Coronary artery (tissue), 2 donors: ENCODE measurements at regions not wholly inside any gene's neighbourhood (a gene's known extent, or its start where the extent isn't known, plus 50 kb on each side); places are given as distances from the start of the nearest gene placed in this dataset.
"Not testable (repeated sequence)": the region's sequence is repeated elsewhere in the genome, so short reads cannot be mapped to it uniquely, and the experiment has no call there.

Source experiments
- DNase-seq: peaks from one replicate; pipeline ENCODE4 v3.0.0-alpha.2; 2017; ENCODE audit warnings: low spot score
- H3K27ac ChIP-seq, 2 donors: fragments of 200-600 bp; sonication (generic); one replicate each; pipeline ENCODE4 v1.5.1; 2016 to 2019
- H3K4me3 ChIP-seq: fragments of 200-600 bp; sonication (generic); 2 replicates; pipeline ENCODE4 v1.5.1; 2016; ENCODE audit warnings: mild to moderate bottlenecking, moderate library complexity
- CTCF ChIP-seq: fragments of 200-600 bp; sonication (generic); IDR thresholded peaks from one replicate; pipeline ENCODE4 v1.5.1; 2019; ENCODE audit warnings: antibody characterized with exemption

GRCh38 chr9:61668846-61669245 lies 479.0 kb downstream of the SPATA31A7 start:
- peak; percentile 26 for DNase-seq
- TF ChIP-seq CTCF, result no peak
- H3K27ac ChIP-seq, result no peak overlapping the region
- no peak overlapping the region for H3K4me3 ChIP-seq

- no peak for TF ChIP-seq CTCF
- H3K27ac ChIP-seq, result no peak overlapping the region
- no peak overlapping the region for H3K4me3 ChIP-seq
- DNase-seq, result peak; percentile 40
These were observed 479.5 kb downstream of the SPATA31A7 start for GRCh38 chr9:61669352-61669751.

- not testable (repeated sequence) for H3K4me3 ChIP-seq, H3K27ac ChIP-seq
- peak; percentile 54 for DNase-seq
These were observed 480.1 kb downstream of the SPATA31A7 start for GRCh38 chr9:61669831-61670505.

GRCh38 chr9:61670616-61671015 lies 480.8 kb downstream of the SPATA31A7 start:
- no peak overlapping the region for H3K4me3 ChIP-seq
- DNase-seq, result peak; percentile 38
- H3K27ac ChIP-seq, result no peak overlapping the region
- no peak for TF ChIP-seq CTCF

- no peak for TF ChIP-seq CTCF
- no peak overlapping the region for H3K27ac ChIP-seq
- no peak overlapping the region for H3K4me3 ChIP-seq
- DNase-seq, result peak; percentile 47
These were observed 481.6 kb downstream of the SPATA31A7 start for GRCh38 chr9:61671276-61671973.

GRCh38 chr9:61672107-61672541 lies 482.3 kb downstream of the SPATA31A7 start:
- not testable (repeated sequence) for H3K4me3 ChIP-seq, H3K27ac ChIP-seq
- DNase-seq, result peak; percentile 45

GRCh38 chr9:61672645-61673167 lies 482.9 kb downstream of the SPATA31A7 start:
- not testable (repeated sequence) for H3K4me3 ChIP-seq, H3K27ac ChIP-seq
- DNase-seq, result peak; percentile 36

GRCh38 chr9:61673247-61673646 lies 483.4 kb downstream of the SPATA31A7 start:
- DNase-seq, result peak; percentile 46
- no peak for TF ChIP-seq CTCF

More at GRCh38 chr9:61673247-61673646, 483.4 kb downstream of the SPATA31A7 start:
- Histone ChIP-seq H3K4me3 (no peak overlapping the region), H3K27ac (no peak overlapping the region)
